NCI-H82 treated with DMSO at 0.1 percent for 48 hours (cell line): ENCODE measurements at regions not wholly inside any gene's neighbourhood (a gene's known extent, or its start where the extent isn't known, plus 50 kb on each side); places are given as distances from the start of the nearest gene placed in this dataset.
"Not testable (repeated sequence)": the region's sequence is repeated elsewhere in the genome, so short reads cannot be mapped to it uniquely, and the experiment has no call there.

Experiments
- DNase-seq: peaks from one replicate; lab custom pipeline; 2025; ENCODE audit not compliant: unreplicated experiment; lab: John Stamatoyannopoulos, UW

DNA sequence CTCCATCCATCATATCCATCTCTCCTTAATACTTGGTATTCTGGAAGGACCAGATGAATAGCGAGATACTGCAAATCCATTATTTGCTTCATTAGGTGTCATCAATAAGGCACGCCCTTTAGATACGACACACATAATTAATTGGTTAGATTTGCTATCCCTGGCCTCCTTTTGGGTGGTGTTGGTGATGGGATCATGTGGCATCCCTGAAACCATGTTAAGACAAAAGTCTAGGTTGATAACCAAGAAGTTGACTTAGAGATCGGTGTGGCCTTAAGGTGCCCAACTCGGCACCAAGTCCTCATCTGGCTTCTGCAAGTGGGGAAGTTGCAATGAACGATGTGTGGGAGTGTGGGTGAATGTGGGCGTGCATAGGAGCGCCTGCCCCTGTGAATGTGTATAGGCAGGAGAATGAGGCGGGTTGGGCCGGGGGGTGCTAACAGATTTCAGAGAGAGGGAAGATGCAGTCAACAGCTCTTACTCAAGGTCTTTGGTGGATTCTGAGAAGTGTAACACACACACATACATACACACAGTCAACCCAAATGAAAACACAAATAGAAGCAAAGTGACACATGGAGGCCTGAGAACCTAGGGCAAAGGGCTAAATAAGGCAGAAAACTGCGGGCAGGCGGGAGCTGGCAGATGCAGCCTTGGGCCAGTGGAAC is 415.7 kb upstream of the ESRRG start:
- DNase-seq = no peak

DNA sequence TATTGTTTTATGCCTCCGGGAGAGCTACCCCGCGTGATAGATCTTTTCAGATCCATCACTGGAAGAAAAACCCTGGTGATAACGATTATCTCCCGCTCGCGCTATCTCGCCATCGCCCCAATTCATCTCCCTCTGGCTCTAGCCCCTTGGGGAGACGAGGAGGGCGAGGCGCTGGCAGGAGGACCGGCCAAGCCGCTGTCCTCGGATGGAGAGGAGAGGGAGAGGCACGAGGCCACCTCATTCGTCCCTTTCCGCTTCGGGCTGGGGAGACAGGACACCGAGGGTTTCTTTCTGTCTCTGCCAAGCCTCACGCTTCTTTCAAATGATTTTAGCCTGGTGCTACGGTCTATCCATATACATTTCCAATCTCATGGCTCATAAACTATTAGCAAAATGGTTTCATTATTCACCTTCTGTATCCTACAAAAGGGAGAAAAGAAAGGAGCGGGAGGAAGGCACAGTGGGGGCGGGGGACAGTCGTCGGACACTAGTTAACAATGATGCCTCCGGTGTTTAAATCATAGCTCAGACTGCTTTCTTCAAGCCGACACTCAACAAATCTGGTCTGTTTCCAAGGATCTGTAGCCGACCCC is 415.0 kb upstream of the ESRRG start:
- DNase-seq = no peak

DNA sequence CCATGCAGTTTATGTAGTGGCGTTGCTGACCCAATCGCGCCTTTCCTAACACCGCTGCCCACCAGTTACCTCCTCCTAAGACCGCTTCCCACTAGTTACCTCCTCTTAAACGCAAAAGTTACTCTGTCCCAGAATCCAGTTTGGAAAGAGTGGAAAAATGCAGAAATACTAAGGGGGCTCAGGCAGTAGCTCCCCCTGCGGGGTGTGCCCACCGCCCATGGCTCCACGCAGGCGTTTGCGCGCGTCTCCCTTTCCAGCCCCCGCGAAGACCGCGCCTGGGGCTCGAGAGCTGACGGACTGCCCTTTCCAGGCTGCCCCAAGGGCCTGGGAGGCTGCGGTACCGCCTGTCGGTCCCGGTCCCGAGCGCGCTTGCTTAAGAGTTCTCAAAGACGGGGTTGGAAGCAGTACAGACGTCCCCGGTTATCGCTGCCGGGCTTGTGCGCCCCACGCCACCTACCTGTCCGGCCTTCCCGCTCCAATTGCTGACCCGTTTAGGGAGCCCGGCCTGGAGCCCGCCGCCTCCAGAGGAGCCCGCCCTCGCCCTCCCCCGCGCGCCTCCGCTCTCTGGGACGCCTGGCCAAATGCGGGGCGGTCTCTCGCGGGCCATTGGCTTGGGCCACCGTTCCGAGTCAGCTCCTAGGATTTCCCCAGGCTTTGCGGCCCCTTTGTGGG is 414.1 kb upstream of the ESRRG start:
- DNase-seq = no peak

DNA sequence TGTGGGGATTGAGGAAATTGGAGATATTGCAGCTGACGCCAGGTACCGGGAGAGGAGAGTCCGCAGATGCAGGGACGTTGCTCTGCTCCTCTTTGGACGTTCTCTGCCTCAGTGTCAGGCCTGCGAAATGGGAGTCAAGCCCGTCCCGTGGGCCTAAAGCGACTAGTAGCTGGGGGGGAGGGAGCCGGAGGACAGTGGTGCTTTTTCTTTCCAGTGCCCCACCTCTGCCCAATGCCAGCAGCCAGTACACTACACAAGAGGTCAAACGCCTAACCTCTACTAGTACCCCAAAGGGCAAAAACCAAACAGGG is 413.6 kb upstream of the ESRRG start:
- DNase-seq = no peak

DNA sequence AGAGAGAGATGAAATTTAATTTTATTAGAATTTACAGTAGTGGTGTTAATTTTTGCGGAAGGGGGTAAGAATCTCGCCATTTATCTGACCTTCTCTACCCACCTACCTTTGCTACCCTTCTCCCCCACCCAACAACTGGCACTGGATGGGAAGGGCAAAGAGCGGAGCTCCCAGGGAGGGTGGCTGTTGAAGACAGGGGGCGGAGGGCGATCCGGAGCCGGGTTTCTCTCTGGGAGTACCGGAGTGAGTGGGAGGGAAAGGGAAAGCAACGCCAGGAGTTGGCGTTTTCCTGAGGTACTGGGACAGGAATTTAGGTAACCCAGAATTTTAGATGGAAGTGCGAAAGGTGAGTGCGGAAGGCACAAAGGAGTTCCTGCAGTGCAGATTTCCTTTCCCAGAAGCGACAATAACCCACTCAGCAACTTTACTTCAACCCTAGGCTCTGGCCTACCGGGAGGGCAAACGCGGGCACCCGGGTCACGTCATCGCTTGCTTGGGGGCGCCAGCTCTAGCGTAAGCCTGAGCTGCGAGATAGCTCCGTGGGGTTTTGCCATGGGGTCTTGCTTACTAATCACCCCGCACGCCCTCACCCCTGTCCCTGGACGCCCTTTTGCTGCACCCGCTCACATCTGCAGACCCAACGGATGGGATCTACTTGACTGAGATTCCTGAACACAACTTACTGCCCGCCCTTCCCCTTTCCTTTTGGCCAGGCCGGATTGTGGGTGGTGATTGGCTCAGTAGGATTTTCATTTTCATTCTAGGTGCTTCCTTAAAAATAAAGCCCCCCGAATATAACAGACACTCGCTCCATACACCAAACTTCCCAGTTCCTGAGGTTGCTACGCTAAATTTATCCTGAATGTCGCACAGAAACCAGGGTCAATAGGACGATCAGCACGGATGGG is 413.0 kb upstream of the ESRRG start:
- DNase-seq = no peak

DNA sequence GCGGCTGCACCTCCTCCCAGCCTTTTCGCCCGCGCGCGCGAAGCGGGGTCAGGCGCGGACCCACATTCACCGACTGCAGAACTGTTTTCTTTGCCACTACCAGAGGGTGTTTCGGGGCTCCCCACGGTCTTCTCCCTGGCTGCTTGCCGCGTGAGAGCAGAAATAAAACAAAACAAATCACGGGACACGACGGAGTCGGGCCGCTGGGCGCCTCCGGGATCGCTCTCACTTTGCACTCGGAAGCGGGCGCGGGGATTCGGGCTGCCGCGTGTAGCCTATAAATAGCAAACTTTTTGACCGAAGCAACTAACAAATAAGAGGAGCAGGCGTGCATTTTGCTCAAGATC is 412.3 kb upstream of the ESRRG start:
- no peak for DNase-seq

DNA sequence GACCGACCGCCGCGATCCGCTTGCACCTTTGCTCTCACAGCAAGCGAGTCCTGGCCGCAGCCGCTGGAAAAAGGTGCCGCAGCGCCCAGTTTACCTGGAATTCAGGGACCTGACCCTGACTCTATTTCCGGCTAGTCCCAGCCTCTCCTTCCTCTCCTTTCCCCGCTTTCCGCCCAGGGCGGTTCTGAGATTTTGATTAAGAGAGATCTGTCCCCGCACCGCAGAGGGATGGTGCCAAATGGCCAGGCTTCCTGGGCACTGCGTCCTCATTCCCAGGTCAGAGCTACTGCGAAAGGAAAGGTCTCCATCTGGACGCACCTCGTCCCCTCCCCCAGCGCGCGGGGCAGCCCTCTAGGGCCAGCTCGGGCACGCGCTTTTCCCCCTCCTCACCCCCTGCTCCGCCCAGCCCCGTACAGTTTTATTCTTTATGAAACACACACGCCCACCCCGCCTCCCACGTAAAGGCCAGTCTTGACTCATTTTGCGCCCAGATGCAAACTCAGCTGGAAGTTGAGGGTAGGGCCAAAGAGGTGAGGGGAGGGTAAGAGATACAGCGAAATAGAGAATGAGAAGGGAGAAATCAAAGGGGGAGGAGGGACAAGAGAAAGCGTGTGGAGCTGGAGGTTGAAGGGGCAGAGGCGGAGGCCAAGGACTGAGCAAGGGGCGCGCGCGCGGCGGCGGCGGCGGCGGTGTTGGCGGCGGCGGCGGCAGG is 411.8 kb upstream of the ESRRG start:
- no peak for DNase-seq

DNA sequence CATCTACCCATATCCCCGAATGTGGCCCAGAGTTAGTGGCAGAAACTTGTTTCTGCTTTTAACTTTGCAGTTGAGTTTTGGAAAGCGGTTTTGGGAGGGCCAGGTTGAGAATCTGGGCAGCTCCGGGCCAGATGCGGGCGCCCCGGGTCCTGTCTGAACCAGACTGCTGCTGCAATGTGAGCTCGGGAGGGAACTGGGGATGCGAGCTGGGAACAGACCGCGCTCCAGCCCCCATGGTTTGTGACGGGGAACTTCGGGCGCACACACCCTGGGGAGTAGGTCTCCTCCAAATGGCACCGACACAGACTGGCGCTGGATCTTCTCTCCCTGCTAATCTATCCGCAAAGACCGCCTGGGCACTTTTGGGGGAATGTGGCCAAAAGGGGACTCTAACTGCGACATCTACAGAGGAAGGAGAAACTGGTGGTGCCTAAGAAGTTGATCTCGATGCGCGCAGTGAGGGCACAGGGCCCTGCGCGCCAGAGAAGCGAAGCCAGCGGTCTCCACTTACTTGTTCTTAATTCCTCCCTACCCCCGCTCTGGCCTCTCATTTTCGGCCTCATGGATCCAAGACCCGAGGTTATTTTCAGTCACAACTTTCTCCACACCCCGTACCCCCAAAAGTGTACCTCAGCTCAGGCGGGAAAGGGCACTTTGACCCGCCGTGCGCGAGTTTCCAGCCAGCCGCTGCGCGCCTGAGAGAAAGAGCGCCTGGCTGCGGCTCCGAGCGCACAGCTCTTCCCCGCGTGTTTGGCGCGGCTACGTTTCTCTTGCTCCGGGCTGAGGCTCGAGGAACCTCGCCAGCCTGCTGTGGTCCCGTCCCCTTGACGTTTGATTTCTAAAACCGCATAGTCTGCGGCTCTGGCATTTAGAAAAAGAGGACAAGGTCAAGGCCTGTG is 411.0 kb upstream of the ESRRG start:
- DNase-seq = no peak

DNA sequence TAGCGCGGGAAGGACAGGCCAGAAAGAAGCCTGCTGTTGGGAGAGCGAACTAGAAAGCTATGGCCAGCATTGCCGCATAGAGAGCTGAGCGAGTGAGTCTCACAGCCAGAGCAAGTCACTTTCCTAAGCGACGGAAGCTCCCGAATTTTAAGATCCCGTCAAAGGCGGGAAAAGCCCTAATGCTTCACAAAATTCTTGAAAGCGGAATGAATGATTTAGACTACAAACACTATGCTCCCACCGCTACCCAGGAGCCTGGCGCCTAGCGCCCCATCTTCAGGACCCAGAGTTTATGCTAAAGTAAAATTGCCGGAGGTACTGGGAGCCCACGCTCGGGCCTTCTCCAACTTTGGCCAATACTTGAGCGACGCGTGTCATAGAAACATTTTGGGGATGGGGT is 409.9 kb upstream of the ESRRG start:
- no peak for DNase-seq

DNA sequence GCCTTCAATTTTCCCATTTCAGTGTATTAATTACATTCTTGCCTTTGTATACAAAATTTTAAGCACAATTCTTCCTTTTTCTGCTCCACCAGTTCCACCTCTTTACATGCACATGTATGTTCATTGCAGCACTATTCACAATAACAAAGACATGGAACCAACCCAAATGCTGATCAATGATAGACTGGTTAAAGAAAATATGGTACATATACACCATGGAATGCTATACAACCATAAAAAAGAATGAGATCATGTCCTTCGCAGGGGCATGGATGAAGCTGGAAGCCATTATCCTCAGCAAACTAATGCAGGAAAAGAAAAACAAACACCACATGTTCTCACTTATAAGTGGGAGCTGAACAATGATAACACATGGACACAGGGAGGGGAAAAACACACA is 400.1 kb upstream of the ESRRG start:
- DNase-seq = not testable (repeated sequence)

DNA sequence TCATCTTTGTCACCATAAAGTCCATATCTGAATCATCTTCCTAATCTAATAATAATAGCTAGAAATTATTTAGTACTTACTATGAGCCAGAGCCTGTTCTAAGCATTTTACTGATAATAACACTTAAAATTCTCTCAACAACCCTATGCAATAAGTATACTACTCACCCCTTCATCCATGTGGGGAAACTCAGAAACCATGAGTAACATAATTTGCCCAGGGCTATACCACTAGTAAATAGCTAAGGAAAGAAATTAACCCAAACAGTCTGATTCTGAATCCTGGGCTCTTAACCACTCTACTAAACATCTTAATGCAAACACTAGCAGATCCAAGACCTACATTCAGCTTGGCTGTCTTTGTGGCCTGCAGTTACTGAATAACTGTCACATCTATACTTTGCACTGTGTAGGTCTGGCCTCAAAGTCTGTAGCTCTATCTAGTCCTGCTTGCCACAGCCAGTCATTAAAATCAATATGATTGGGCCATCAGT is 394.8 kb upstream of the ESRRG start:
- no peak for DNase-seq

DNA sequence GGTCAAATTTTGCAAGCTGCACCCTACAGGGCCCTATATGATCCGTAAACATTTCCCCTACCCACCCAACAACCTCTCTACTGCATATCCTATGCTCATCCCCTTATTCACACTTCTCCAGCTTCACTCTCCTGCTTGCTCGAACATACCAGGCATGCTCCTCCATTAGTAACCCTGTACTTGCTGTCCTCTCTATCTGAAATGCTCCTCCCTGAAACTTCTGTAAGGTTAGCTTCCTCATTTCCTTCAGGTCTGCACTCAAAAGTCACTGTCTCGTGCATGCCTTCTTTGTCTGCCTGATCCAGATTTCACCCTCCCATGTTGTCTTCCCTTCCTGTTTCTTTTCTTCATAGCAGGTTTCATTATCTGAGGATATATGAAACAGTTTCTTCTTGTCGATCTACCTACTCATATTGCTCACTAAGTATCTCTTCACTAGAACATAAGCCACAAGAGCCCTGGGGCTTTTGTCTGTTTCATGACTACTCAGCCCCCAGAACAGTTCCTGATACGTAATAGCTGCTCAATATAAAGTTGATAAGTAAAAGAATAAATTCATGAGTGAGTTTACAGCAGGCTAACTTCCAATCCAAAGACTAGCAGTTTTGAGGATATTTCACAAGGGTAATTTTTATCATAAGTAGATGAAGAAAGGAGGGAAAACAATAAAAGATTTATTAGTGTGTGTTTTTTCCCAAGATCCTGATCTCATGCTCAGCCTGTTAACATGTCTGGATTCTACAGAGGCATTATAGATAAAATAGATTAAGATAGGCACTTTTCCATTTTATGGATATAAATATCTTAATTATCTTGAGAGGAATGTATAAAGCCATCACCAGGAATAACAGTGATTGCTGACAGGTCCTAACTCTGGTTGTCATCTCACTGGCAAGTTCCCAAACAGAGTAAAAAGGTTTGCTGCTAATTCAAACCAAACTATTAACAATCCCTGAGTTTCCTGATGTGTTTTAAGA is 392.5 kb upstream of the ESRRG start:
- no peak for DNase-seq

DNA sequence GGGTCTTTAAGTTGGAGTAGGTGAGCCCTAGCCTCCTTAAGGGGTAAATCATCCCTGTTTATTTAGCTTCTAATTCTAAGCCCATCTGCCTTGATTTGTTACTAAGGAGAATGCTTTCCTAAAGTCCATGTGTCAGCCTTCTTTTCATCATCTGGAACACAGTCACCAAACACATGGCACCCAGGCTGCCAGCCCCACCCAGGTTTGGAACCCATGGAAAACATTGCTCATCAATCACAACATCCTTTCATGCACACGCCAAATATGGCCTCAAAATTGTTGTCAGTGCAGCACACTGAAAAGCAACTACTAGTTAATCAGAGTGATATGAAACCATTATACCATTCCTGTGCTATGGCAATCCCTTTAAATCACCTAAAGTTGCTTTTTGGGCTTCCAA is 386.7 kb upstream of the ESRRG start:
- DNase-seq = no peak

DNA sequence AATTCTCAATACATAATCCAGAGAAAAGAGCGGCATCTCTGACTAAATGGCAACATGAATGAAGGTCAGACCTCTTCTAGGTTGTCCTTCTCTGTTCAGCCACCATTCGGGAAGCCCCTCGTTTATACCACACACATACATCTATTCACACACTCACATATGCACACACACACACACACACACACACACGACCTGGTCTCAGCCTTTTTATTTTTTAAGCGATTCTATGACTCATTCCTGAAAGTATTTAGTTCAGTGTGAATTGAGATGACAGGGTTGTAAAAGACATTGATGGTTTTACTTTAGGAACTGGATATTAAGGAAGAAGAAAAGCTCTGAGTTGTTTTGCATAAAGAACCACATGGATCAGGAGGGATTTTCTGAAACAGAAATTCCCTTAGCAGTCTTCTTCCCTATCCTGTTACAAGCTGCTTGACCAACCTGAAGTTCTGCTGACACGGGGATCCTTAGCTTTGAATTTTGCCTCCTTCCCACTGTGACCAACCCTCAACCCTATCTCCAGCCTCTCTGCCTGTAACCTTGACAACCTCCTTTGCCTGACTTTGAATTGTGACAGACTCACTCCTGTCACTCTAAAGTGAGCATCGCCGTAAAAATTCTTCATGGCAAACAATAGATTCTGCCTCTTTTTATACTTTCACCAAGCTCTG is 383.1 kb upstream of the ESRRG start:
- DNase-seq = no peak

DNA sequence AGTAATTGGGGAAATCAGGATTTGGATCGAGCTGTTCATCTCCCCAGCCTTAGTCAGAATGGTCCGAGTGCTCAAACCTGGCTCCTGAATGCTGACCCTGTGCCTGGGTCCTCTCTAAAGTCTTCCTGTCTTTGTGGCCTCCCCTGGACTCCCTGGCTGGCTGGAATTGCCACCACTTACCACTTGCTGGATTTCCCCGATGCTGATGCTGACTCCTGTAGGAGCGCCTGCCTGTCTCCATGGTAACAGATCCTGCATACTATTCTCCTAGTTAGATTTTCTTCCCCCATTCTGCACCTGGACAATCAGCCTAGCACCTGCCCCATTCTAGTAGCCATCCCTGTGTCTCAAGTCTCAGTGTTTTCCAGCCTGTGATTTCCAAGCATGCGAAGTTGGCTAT is 382.2 kb upstream of the ESRRG start:
- DNase-seq = no peak

DNA sequence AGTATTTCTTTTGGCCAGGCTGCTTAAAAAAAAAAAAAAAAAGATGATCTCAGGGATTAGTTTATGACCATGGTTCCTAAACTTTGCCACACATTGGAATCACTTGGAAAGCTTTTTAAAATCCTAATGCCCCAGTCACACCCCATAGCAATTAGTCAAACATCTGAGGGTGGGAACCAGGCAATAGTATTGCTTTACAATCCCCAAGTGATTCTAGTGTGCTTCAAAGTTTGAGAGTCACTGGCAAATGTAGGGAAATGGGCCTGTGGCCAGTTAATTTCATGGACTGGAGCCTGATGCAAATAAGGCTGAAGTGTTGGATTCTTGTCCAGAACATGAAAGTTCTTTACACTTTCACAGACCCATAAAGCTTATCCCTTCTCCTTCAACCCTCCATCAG is 374.6 kb upstream of the ESRRG start:
- no peak for DNase-seq

DNA sequence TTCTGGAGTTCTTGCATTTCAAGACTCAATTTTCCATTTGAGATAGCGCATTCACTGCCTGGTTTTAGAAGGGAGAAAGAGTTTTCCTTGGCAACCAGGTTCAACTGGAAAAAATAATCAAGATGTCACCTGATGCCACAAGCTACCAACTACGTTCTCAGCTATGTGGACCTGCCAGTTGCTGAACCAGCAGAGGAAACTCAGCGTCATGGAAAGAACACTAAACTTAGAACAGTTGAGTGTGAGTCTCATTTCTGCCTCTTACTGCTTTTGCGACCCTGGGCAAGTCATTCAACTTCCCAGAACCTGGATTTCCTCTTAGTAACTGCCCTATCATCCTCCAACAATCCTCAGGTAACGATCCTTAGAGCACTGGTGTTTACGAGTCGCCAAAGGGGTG is 373.0 kb upstream of the ESRRG start:
- DNase-seq = no peak

DNA sequence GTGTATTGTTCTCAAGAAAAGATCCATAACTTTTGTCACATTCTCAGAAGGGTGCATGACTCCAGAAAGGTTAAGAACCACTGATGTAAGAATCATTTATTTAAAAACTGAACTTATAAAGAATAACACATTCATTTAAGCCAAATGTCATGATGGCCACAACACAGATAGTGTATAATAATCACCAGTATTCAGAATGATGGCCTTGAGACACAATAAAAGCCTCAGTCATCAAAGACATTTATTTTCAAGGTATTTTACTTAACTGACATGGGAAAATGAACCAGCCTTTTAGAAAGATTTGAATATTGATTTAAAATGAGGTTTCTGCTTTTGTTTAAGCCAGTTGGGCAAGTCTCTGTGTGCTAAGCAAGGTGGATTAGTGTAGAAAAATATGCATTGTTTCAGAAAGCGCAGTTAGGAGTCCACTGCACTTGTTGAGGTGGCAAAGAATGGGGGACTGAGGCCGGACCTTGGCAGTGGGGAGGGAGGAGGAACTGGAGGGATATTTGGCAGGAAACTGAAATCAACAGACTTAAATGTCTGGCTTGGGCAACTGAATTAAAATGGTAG is 371.9 kb upstream of the ESRRG start:
- DNase-seq = no peak
